DMS79 (cell line): ENCODE measurements at regions not wholly inside any gene's neighbourhood (a gene's known extent, or its start where the extent isn't known, plus 50 kb on each side); places are given as distances from the start of the nearest gene placed in this dataset.

Source experiments
- DNase-seq: peaks from one replicate; lab custom pipeline; 2025; lab: John Stamatoyannopoulos, UW

DNA sequence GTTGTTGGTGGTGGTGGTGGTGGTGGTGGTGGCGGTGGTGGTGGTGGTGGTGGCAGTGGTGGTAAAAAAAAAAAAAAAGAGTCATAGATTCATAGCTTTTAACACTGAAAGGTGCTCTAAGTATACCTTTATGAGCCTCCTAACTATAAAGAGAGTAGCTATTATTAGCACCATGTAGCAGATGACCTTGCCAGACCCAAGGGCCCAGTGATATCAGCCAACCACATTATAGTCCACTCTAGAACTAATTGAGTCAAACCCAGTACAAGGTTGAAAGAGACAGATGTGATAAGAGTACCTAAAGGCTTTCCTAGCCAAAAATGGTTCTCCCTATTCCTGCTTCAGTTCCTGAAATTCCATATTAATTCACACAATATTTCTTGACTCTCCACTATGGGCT is 245.3 kb downstream of the HACE1 start:
- no peak for DNase-seq

DNA sequence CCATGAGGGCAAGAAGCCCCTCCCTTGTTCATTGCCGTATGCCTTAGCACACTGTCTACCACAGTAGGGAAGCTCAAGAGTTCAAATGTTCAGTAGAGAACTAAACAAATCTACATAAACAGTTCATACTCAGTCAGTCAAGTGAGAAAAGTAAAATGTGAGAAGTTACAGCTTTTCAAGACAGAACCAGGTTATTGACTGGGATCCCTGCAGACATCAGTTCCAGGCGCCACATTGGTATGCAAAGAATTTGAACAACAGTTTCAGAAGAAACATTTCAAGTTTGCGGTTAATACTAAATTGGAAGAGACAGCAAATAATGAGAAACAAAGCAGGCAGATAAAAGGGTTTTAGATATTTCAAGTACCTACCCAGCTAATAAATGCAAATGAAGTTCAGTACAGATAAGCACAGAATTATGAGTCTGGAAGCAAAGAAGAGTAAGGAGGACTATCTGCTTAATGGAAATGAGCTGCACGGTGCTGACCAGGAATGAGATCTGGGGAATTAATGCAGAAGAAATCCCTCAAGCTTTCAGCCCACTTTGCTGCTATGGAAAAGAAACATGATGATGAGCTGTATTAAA is 246.2 kb downstream of the HACE1 start:
- no peak for DNase-seq

DNA sequence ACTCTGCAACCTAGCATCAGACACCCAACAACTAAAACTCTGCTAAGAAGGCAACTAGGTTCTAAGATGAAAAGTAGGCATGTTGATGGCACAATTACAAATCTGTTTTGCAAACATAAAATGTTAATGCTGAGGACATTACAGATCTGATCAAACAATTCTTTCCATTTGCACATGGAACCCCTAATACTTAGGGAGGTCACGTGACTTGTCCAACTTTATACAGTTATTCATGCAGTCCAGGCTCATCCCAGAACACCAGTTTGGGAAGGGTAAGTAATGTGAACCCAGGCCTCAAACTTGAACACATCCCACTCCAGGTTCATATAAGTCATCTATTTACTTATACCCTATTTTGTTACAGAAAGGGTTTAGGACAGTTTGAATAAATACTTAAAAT is 247.2 kb downstream of the HACE1 start:
- no peak for DNase-seq

DNA sequence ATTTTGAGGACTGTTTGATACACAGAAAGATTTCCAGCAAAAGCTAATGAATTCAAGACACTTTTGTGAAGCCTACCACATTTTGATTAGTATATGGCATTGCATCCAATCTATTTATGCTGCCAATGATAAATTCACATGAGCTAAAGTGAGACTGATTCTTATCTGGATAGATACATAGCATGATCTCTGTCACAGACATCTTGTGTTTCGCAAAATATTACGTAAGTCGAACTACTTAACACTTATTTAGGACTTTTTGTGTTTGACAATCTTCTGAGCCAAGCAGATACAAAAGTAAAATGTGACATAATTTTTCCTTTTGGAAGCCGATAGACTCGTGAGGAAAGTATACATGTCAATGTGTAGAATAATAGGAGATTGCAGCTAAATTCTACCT is 251.6 kb downstream of the HACE1 start:
- no peak for DNase-seq

DNA sequence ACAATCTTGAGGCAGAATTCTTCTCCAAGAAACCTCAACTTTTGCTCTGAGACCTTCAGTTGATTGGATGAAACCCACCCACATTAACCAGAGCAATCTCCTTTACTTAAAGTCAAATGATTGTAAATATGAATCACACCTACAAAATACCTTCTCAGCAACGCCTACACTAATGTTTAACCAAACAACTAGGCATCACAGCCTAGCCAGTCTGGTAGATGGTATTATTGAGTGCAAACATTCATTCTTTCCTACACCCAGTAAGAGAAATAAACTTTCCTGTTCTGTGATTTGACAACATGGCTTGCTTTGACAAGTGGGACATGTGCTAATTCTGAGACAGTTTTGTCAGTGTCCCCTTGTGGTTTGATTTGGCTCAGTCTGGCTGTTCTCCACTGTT is 252.2 kb downstream of the HACE1 start:
- DNase-seq = no peak

DNA sequence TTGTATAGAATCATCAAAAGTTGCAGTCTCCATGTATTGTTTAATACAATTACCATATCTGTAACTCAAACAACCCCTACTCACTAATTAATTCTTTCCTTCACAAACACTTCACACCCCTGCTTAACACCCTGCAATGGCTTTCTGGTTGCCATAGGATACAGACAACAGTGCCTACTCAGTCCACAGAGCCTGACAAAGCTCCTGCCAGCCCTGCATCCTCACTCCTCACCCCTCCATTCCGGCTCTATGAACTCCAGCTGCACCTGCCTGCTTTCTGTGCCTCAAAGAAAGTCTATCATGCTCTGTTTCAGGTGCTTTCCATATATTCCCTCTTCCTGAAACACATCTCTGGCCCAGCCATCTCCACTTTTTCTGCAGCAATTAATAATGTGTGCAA is 253.4 kb downstream of the HACE1 start:
- DNase-seq = no peak

DNA sequence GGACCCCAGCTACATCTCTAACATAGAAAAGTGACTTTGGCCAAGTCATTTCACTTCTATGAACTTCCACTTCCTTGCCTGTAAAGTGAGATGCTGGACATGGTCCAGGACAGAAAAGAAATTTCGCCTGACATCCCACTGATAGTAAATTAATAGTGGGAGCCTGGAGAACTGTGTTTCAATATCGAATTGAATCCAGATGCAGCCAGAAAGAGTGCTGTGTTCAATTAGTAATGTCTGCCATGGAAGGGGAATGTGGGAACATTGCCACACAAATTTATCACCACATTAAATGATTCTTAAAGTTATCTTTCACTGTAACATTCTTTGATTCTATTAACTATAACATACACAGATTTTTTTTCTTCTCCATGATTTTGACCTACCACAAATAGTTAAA is 255.0 kb downstream of the HACE1 start:
- no peak for DNase-seq

DNA sequence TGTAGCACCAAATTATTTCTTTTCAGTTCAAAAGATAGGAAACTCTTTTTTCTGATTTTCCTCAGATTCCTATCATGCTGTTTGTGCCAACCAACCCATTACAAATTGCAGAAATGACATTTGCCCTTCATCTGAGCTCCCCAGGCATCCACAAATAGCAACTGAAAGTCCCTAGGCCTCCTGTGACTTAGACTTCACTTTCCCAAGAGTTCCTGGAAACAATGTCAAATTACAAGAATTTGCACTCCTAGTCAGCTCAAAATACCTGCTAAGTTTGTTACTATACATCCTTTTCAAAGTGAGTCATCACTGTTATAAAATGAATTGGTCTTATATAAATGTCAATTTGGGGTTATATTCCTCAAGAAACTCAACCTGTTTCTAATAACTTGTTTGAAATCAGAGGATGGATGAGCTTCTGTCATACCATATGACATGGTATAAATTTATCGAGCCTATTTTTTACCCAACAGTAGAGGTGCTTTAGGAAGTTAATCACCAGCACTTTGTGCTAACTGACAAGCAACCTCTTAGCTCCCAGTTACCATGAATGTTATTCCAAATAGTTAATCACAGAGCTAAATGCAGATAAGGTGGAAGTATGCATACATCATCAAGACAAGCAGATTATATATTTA is 256.5 kb downstream of the HACE1 start:
- DNase-seq = no peak

DNA sequence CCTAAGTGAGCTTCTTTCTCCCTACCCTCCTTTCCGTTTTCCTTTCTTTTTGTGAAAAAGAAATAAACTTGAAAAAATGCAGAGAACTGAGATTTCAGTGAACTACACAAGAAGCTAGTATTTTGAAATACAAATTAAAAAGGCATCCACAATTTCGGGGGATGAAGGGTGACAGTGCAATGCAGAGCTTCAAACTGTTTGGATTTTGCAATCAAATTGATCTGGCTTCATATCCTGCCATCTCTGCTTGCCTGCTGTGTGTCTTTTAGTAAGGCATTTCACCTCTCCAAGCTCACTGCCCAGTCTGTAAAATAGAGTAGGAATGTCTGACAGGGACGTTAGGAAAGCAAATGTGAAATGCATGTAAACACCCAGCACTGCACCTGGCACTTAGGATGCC is 258.0 kb downstream of the HACE1 start:
- DNase-seq = no peak

DNA sequence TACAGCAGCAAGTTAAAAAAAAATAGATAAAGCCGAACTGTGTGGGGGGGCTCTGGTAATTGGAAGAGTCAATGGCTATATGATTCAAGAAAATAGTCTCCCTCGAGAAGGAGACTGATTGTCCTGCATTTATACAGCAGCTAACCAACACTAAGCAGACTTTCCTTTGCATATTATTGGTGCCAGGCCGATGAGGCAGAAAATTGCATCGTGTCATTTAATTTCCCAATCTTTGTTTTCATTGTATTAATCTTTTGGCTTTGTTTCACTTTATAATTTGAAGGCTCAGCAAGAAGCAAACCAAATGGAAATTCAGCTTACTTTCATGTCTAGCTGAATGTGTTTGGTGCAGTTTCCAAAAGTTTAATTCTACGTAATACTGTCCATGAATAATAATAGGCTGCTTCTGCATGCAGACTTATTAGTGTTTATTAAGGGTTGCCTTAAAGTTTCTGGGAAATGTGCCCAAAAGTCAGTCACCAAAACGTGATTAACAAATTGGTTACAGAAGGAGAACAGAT is 258.5 kb downstream of the HACE1 start:
- DNase-seq = no peak

DNA sequence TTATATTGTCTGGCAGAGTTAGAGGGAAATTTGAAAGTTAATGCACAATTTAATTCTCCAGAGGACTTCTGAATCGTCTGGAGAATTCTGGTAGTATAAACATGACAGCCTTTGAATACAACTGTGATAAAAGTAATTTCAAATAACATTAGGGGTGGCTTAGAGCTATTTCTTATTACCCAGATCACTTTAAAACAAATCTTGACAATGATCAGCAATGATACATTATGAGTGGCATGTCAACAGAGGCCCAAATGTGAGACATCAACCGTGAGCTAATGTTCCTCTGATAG is 259.1 kb downstream of the HACE1 start:
- no peak for DNase-seq

DNA sequence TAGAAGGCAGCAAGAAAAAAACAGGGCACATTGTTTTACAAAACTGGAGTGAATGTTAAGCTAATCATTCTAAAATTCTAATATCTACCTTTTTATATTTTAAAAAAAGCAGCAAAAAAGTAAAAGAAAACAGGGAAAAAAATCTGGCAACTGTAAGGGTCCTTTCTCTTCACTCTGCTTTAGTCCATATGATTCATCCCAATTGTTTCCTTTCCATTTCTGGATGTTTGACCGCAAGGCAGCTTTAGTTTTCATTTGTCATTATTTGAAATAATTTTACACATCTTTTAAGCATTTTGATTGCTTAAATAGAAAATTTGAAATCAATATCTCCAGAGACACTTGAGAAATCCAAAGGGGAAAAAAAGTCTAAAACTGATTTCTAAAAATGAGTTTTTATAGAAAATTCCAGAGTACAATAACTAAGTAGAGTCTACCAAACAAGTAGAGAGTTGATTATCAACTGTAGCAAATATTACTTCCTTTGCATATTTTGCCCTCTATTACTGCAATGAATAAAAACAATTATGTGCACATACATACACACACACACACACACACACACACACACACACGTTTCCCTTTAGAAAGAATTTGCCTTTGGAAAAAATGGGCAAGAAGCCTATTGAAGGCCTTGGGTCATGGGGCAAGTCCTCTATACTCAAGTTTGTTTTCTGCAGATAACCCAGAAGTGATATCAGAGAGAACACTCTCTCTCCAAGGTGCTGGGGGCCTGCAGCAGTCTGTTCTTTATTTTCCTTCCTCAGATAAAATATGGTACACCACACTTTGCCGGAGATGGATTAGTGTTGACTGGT is 259.7 kb downstream of the HACE1 start:
- no peak for DNase-seq

DNA sequence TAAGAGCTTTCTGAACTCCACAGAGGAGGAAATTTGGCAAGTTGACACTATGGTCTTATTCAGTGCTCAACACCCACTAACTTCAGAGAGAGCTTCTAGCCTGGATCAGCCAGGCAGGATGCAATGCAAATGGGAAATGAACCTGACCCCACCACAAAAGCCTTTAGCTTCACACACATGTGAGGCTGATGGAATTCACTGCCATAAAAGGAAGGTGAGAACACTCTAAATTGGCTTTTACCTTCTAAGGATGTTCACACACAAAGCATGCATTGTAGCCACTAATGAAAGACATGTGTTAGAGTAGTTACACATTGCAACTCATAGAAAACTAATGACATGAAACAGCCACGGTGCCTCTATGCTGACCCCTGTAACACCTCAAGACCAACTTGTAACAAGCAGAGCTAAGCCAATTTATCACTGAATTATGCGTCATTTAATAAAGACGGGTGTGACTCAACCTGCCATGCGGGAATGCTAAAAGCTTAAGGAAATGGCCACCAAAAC is 262.1 kb downstream of the HACE1 start:
- no peak for DNase-seq

DNA sequence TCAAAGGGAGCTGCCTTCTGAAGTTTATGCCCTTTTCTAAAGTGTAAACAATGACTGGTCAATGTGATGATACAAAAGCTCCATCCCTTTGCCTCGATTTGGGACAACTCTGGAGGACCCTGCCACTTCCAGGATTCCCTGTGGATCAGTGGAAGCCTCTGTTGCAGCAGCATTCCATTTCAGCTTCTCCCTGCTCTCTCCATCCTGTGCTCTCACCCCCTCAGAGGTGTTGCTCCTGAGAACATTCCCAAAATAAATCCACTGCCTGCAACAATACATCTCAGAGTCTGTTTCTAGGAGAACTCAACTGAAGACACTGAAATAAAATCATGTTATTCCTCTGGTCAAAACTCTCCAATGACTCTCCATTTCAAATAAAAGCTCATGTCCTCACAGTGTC is 263.6 kb downstream of the HACE1 start:
- DNase-seq = no peak

DNA sequence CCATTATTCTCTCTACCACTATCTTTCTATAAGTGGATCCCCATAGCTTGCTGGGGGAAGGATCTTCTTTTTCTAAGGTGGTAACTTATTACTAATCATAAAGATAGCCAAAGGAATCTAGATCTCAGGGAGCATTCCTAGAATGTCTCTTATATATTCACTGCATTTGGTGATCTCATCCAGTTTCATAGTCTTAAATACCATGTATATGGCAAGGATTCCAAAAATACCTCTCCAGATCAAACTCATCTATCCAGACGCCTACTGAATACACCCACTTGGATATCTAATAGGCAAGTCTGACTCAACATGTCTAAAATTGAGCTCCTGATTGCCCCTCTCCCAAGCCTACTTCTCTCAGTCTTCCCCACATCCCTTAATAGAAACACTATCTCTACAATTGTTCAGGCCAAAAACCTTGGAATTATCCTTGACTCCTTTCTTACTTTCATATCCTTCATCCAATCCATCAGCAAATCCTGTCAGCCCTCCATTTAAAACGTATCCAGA is 264.4 kb downstream of the HACE1 start:
- DNase-seq = no peak

DNA sequence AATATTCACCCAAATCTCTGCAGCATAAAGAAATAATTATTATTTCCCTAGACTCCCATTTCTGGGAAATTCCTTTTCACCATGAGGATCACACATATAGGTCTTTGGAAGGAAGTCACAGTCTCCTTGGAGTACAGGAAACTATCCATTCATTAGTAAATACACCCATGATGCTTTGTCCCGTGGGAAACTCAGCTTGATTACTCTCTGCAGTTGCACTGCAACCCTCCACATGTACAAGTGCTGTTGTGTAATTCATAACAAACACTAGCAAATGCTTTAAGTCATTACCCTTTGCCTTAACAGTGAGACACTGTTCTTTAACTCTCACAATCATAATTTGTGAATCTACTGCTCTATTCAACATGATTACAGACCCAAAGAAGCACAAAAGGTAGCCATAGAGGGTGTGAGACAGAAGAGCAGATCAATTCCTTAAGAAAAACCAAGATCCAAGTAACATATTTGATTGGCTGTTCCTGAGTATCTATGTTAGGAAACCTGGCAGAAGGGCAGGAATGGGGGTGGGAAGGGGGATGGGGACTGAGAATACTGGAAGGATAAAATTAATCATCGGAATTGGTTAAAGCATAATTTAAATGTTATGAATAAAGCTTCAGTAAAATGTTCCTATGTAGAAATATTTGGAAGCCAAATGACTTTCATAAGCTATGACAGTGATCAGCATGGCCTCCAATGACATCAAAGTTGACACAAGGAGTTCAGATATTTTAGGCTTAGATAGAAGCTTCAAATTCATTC is 268.0 kb downstream of the HACE1 start:
- no peak for DNase-seq

DNA sequence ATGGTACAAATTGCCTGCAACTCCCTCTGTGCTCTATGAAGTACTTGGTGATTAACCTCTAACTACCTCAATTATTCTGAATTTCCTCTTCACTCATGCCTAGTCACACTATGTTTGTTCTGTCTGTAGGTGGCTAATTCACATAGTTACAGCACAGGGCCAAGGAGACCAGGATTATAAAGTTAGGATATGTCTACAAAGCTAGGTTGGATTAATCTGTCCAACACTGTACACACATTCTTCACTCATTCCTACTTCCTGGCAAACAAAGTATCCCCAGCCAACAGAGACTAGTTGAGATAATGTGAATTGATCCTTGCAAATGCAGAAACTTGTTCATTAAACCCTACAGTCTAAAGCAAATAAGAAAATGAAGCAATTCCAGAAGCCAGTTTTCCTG is 269.8 kb downstream of the HACE1 start:
- no peak for DNase-seq

DNA sequence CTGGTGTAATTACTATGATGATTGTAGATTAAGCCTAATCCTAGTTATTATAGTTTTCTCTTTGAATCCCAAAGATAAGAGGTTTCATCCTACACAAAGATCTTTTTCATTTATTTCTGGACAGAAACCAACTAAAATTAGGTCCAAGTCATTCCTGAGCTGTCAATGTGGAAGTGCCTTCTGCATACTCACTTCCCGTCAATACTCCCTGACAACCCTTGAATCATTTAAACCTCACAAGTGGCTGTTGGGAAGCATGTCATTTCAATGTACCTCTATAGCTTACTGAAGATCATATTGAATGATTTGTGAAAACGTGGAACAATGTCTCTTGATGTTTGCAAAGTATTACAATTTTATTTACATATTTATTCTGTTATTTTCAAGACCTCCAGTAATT is 274.1 kb downstream of the HACE1 start:
- no peak for DNase-seq

DNA sequence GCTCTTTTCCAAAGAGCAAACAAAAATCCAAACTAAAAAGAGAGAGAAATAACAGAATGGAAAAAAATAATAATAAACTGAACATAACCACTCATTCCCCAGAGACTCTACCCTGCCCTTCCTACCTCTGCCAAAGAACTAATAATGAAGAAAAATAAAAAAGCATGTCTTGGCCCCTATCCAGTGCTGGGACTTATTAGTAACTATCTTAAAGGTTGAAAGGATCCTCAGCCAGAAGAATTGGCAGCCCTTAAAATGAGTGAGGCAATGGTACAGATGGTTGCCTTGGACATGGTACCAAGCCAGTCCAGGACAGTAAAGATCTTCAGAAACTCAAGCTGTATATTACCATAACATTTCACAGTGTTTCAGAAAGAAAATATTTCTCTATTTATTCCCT is 279.3 kb downstream of the HACE1 start:
- no peak for DNase-seq

DNA sequence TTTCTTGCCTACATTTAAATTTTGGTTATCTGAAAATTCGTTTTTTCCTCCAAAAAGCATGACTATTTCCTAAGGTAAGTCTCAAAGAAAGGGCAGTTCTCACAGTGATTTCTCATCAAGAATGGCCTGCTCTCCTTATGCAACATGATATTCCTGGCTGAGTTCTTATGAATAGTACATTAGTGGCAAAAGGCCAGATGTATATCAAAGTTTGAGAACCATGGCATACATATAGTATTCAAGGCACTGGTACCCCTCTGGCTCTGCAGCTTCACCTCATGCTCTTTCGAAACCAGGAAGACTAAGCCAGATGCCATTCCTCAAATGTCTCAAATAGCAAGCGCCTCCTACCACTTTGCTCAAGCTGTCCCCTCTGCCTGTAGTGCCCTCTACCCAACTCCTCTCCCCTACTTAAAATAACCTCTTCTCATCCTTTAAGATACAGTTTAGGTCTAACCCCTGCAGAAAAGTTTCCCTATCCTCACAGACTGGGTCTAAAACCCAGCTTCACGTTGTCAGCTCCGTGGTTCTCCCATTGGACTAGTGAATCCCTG is 280.3 kb downstream of the HACE1 start:
- no peak for DNase-seq

DNA sequence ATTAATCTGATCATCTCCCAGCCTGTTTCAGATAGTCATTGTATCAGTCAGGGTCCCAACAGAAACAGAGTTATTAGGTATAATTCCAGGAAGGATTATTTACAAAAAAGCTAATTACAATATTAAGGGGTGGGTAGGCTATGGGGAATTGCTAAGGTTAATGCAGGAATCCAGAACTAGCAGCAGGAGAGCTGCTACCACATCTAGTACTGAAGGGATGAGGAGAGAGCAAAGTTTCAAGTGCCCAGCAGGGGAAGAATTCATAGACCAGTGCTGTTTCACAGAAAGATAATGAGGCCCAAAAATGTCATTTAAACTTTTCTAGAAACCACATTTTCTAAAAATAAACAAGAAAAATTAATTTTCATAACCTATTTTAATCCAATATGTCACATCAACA is 284.2 kb downstream of the HACE1 start:
- DNase-seq = no peak

DNA sequence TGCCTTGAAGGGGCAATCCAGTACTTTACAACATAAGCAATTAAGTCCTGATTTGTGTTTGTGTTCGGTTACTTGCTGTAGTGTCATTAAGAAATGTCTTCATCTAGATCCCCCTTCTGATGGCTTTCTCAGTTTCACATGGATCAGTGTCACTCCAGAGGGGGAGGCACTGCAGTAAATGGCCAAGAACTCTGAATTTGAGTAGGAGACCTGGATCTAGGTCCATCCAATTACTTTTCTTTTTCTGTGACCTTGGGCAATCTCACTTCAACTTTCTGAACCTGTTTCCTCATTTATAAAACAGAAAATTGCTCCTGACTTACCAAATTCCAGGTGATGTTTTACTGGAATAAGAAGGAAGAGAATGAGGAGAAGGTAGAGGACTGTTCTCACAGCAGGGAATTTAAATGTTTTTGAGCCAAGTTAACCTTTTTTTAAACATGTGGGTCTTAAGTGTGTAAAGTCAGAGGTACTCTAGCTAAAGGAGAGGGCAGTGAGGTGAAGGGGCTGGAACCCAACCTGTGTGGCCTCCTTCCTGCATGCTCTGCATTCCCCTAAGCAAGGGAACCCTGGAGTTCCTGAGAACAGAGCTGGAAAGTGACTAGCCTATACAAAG is 285.5 kb downstream of the HACE1 start:
- DNase-seq = no peak
